ENCODE measurements at regions not wholly inside any gene's neighbourhood (a gene's known extent, or its start where the extent isn't known, plus 50 kb on each side); places are given as distances from the start of the nearest gene placed in this dataset.
A peak's percentile ranks its signal among the peaks of the same experiment; 100 is the strongest.

- TF ChIP-seq TSHZ2 (CRISPR knock-in tag; IDR thresholded peaks at IDR 0.05): no peak
- TF ChIP-seq ZFP30 (CRISPR knock-in tag; IDR thresholded peaks at IDR 0.05): no peak
- no peak for TF ChIP-seq BACH2 (CRISPR knock-in tag; IDR thresholded peaks at IDR 0.05; ENCODE audit: borderline replicate concordance)
- no peak for TF ChIP-seq SNAI2 (CRISPR knock-in tag; IDR thresholded peaks at IDR 0.05)
- no peak for TF ChIP-seq ARNTL (CRISPR knock-in tag; IDR thresholded peaks at IDR 0.05; ENCODE audit: borderline replicate concordance, low read depth)
- TF ChIP-seq ZNF565 (CRISPR knock-in tag; conservative IDR thresholded peaks at IDR 0.05; ENCODE audit: low read depth): no peak
- ATAC-seq: no peak
Observed at GRCh38 chr2:56693501-56693900, 509.7 kb downstream of the CCDC85A start.

- no peak for ATAC-seq
Observed at GRCh38 chr2:56703001-56703400, 519.2 kb downstream of the CCDC85A start.

GRCh38 chr2:56705713-56706112, 521.9 kb downstream of the CCDC85A start:
- TF ChIP-seq TOX (CRISPR knock-in tag; IDR thresholded peaks at IDR 0.05; ENCODE audit: borderline replicate concordance): no peak
- ATAC-seq: peak; percentile 20; the same call in 2 of the 3 replicates

More at GRCh38 chr2:56703001-56703400, 519.2 kb downstream of the CCDC85A start:
- TF ChIP-seq PPARA (CRISPR knock-in tag; IDR thresholded peaks at IDR 0.05; ENCODE audit: borderline replicate concordance) (no peak), ARNTL (CRISPR knock-in tag; IDR thresholded peaks at IDR 0.05; ENCODE audit: borderline replicate concordance, low read depth) (no peak), POU6F1 (CRISPR knock-in tag; IDR thresholded peaks at IDR 0.05; ENCODE audit: borderline replicate concordance, low read depth) (no peak), ZNF565 (CRISPR knock-in tag; conservative IDR thresholded peaks at IDR 0.05; ENCODE audit: low read depth) (no peak), ESRRG (CRISPR knock-in tag; IDR thresholded peaks at IDR 0.05) (no peak), ISL1 (CRISPR knock-in tag; IDR thresholded peaks at IDR 0.05) (no peak)

- no peak for TF ChIP-seq GLIS3 (CRISPR knock-in tag; IDR thresholded peaks at IDR 0.05)
- no peak for TF ChIP-seq PPARA (CRISPR knock-in tag; IDR thresholded peaks at IDR 0.05; ENCODE audit: borderline replicate concordance)
- TF ChIP-seq ZC3H10 (CRISPR knock-in tag; IDR thresholded peaks at IDR 0.05): no peak
- no peak for TF ChIP-seq RARB (CRISPR knock-in tag; IDR thresholded peaks at IDR 0.05)
- no peak for TF ChIP-seq SNAI2 (CRISPR knock-in tag; IDR thresholded peaks at IDR 0.05)
- TF ChIP-seq ZFP30 (CRISPR knock-in tag; IDR thresholded peaks at IDR 0.05): no peak
- no peak for TF ChIP-seq ESRRG (CRISPR knock-in tag; IDR thresholded peaks at IDR 0.05)
- TF ChIP-seq CREB5 (CRISPR knock-in tag; IDR thresholded peaks at IDR 0.05; ENCODE audit: low read depth): no peak
- no peak for TF ChIP-seq POU6F1 (CRISPR knock-in tag; IDR thresholded peaks at IDR 0.05; ENCODE audit: borderline replicate concordance, low read depth)
- no peak for ATAC-seq
Observed at GRCh38 chr2:56707218-56707617, 523.4 kb downstream of the CCDC85A start.

- no peak for ATAC-seq
Observed at GRCh38 chr2:56707650-56708049, 523.9 kb downstream of the CCDC85A start.

More at GRCh38 chr2:56707650-56708049, 523.9 kb downstream of the CCDC85A start:
- TF ChIP-seq ZNF565 (CRISPR knock-in tag; conservative IDR thresholded peaks at IDR 0.05; ENCODE audit: low read depth): no peak
- TF ChIP-seq TSHZ2 (CRISPR knock-in tag; IDR thresholded peaks at IDR 0.05): no peak
- TF ChIP-seq PPARA (CRISPR knock-in tag; IDR thresholded peaks at IDR 0.05; ENCODE audit: borderline replicate concordance): no peak
- TF ChIP-seq ZNF70 (CRISPR knock-in tag; IDR thresholded peaks at IDR 0.05): no peak
- no peak for TF ChIP-seq SNAI2 (CRISPR knock-in tag; IDR thresholded peaks at IDR 0.05)

Measured in SK-N-SH treated with all-trans-retinoic acid at 6 μM for 48 hours (cell line).